HEK293 (cell line): ENCODE measurements at regions not wholly inside any gene's neighbourhood (a gene's known extent, or its start where the extent isn't known, plus 50 kb on each side); places are given as distances from the start of the nearest gene placed in this dataset.

Experiments used
- CTCF ChIA-PET: fragments of 350-600 bp; formaldehyde crosslinking; extraction: SDS; loops from one replicate; lab custom pipeline; 2021; ENCODE audit warnings: antibody characterized with exemption; lab: Yijun Ruan, JAX
- POLR2A ChIA-PET: fragments of 300-600 bp; formaldehyde crosslinking; extraction: SDS; loops from one replicate; lab custom pipeline; 2020; ENCODE audit warnings: antibody characterized with exemption, inconsistent platforms; lab: Yijun Ruan, JAX
- H3K27ac ChIP-seq: fragments of 200-500 bp; sonication (Bioruptor generic); 2 replicates; pipeline ENCODE4 v1.5.1; 2014; ENCODE audit warnings: low read depth, low read length, control low read depth, inconsistent platforms; ENCODE audit errors: extremely low read depth
- H3K36me3 ChIP-seq, 2 experiments: fragments of 200-500 bp in 1 of 2; sonication (Bioruptor generic) in 1 of 2; 1 replicate in 1 of 2; 2 replicates in 1 of 2; pipeline ENCODE4 v1.5.1; 2014 to 2017; ENCODE audit warnings: inconsistent platforms in 2 of 2, low read length in 2 of 2; ENCODE audit not compliant: control insufficient read depth in 2 of 2, insufficient read depth in 1 of 2
- H3K4me1 ChIP-seq: fragments of 200-500 bp; sonication (Bioruptor generic); 2 replicates; pipeline ENCODE4 v1.5.1; 2014; ENCODE audit warnings: mild to moderate bottlenecking, low read length, inconsistent platforms; ENCODE audit not compliant: control insufficient read depth, insufficient read depth
- H3K4me3 ChIP-seq: 2 replicates; pipeline ENCODE4 v1.5.1; 2011; ENCODE audit warnings: low read depth, mild to moderate bottlenecking, control low read depth, low read length, moderate library complexity
- H3K9me3 ChIP-seq: fragments of 200-500 bp; sonication (Bioruptor generic); 2 replicates; pipeline ENCODE4 v1.5.1; 2014; ENCODE audit warnings: low read depth, low read length, inconsistent platforms; ENCODE audit not compliant: control insufficient read depth, insufficient read depth
- EGR2 ChIP-seq: fragments of 450-650 bp; formaldehyde crosslinking; IDR thresholded peaks from 2 replicates; pipeline ENCODE4 v1.5.1; 2016; ENCODE audit warnings: low read depth, missing biosample characterization, missing genetic modification characterization
- HOXD13 ChIP-seq: sonication (generic); formaldehyde crosslinking; IDR thresholded peaks from 2 replicates; pipeline ENCODE4 v1.8.0; 2022; ENCODE audit warnings: missing genetic modification reagents, borderline replicate concordance
- KLF1 ChIP-seq: fragments of 450-650 bp; formaldehyde crosslinking; IDR thresholded peaks from 2 replicates; pipeline ENCODE4 v1.5.1; 2016; ENCODE audit warnings: missing biosample characterization, missing genetic modification characterization
- ZFP3 ChIP-seq: fragments of 450-650 bp; formaldehyde crosslinking; IDR thresholded peaks from 2 replicates; pipeline ENCODE4 v1.5.1; 2016; ENCODE audit warnings: low read depth, missing biosample characterization, missing genetic modification characterization
- ZNF114 ChIP-seq: fragments of 450-650 bp; formaldehyde crosslinking; IDR thresholded peaks from 2 replicates; pipeline ENCODE4 v1.5.0; 2017; ENCODE audit warnings: missing biosample characterization, missing genetic modification characterization
- ZNF133 ChIP-seq: fragments of 450-650 bp; formaldehyde crosslinking; IDR thresholded peaks from 2 replicates; pipeline ENCODE4 v1.5.1; 2016; ENCODE audit warnings: missing biosample characterization, missing genetic modification characterization
- ZNF19 ChIP-seq: fragments of 450-650 bp; formaldehyde crosslinking; IDR thresholded peaks from 2 replicates; pipeline ENCODE4; 2016; ENCODE audit warnings: missing biosample characterization, missing genetic modification characterization, low read depth
- ZNF292 ChIP-seq: fragments of 450-650 bp; formaldehyde crosslinking; IDR thresholded peaks from 2 replicates; pipeline ENCODE4 v1.5.1; 2016; ENCODE audit warnings: low read depth, missing biosample characterization, missing genetic modification characterization, borderline replicate concordance
- ZNF350 ChIP-seq: fragments of 450-650 bp; formaldehyde crosslinking; IDR thresholded peaks from 2 replicates; pipeline ENCODE4 v1.5.0; 2017; ENCODE audit warnings: missing biosample characterization, mild to moderate bottlenecking, missing genetic modification characterization
- ZNF354C ChIP-seq: fragments of 450-650 bp; formaldehyde crosslinking; IDR thresholded peaks from 2 replicates; pipeline ENCODE4 v1.5.1; 2016; ENCODE audit warnings: missing biosample characterization, missing genetic modification characterization, low read depth, borderline replicate concordance
- ZNF433 ChIP-seq: fragments of 450-650 bp; formaldehyde crosslinking; IDR thresholded peaks from 2 replicates; pipeline ENCODE4 v1.5.1; 2016; ENCODE audit warnings: missing biosample characterization, missing genetic modification characterization, low read depth
- ZNF473 ChIP-seq: fragments of 450-650 bp; formaldehyde crosslinking; IDR thresholded peaks from 2 replicates; pipeline ENCODE4 v1.5.1; 2017; ENCODE audit warnings: missing biosample characterization, missing genetic modification characterization
- ZNF548 ChIP-seq: fragments of 450-650 bp; formaldehyde crosslinking; IDR thresholded peaks from 2 replicates; pipeline ENCODE4 v1.5.1; 2016; ENCODE audit warnings: missing biosample characterization, missing genetic modification characterization
- ZNF549 ChIP-seq: fragments of 450-650 bp; IDR thresholded peaks from 2 replicates; pipeline ENCODE4 v1.5.1; 2018; ENCODE audit warnings: missing biosample characterization, missing genetic modification characterization, mild to moderate bottlenecking, inconsistent platforms, moderate library complexity
- ZNF654 ChIP-seq: fragments of 450-650 bp; formaldehyde crosslinking; IDR thresholded peaks from 2 replicates; pipeline ENCODE4 v1.5.1; 2016; ENCODE audit warnings: low read depth, missing biosample characterization, missing genetic modification characterization
- TF ChIP-seq, protein P1 (sequence below): fragments of 450-650 bp; formaldehyde crosslinking; IDR thresholded peaks from 2 replicates; pipeline ENCODE4 v1.5.1; 2016; ENCODE audit warnings: missing biosample characterization, missing genetic modification characterization, low read depth
- TF ChIP-seq, protein P2 (sequence below): fragments of 450-650 bp; IDR thresholded peaks from 2 replicates; pipeline ENCODE4 v1.5.1; 2018; ENCODE audit warnings: missing biosample characterization, mild to moderate bottlenecking, missing genetic modification characterization
- TF ChIP-seq, protein P3 (sequence below): fragments of 450-650 bp; formaldehyde crosslinking; IDR thresholded peaks from 2 replicates; pipeline ENCODE4 v1.5.1; 2017; ENCODE audit warnings: missing biosample characterization, missing genetic modification characterization
- TF ChIP-seq, protein P4 (sequence below): fragments of 450-650 bp; formaldehyde crosslinking; IDR thresholded peaks from 2 replicates; pipeline ENCODE4 v1.5.1; 2016; ENCODE audit warnings: missing biosample characterization, missing genetic modification characterization, low read depth
- TF ChIP-seq, protein P5 (sequence below): fragments of 450-650 bp; formaldehyde crosslinking; IDR thresholded peaks from 2 replicates; pipeline ENCODE4 v1.5.1; 2016; ENCODE audit warnings: missing biosample characterization, missing genetic modification characterization
- TF ChIP-seq, protein P6 (sequence below): fragments of 450-650 bp; formaldehyde crosslinking; IDR thresholded peaks from 2 replicates; pipeline ENCODE4 v1.5.1; 2016; ENCODE audit warnings: missing biosample characterization, missing genetic modification characterization

DNA sequence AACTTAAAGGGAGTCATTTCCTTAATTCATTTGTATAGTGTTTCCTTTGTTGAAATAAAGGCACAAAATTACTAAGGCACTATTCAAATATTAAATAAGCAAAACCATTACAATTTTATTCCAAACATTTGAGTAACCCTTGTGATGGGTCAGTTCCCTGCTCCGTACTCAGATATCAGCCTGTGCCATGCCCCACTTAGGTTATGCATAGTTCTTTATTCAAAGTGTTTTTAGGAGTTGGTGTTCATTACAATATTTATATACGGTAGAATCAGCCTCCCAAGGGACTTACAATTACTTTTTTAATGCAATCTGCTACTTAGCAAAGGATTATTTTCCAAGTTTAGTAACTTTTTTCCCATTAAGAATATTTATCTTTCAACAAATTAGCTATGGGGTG is 119.3 kb upstream of the SEMA3D start:
- ChIA-PET CTCF (no interaction called here), POLR2A (no interaction called here)
- no peak overlapping the region for H3K4me3 ChIP-seq

DNA sequence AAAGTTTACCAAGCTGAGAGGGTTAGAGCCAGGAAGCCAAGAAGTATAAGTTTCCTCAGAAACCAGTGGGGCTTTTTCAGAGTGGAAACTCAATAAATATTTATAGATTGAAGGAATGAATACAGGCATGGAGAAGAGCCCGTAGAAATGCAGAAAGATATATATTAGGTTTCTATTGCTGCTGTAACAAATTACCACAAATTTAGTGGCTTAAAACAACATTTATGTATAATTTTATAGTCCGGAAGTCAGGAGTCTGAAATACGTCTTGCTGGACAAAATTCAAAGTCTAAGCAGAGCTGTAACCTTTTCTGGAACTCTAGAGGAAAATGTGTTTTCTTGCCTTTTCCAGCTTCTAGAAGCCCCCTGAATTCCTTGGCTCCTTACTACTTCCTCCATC is 107.3 kb upstream of the SEMA3D start:
- TF ChIP-seq, protein P1, sequence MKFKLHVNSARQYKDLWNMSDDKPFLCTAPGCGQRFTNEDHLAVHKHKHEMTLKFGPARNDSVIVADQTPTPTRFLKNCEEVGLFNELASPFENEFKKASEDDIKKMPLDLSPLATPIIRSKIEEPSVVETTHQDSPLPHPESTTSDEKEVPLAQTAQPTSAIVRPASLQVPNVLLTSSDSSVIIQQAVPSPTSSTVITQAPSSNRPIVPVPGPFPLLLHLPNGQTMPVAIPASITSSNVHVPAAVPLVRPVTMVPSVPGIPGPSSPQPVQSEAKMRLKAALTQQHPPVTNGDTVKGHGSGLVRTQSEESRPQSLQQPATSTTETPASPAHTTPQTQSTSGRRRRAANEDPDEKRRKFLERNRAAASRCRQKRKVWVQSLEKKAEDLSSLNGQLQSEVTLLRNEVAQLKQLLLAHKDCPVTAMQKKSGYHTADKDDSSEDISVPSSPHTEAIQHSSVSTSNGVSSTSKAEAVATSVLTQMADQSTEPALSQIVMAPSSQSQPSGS, result no peak
- TF ChIP-seq ZNF133 (tag by site-specific recombination) (no peak), ZNF654 (no peak), HOXD13 (CRISPR knock-in tag) (no peak), ZNF350 (no peak), EGR2 (tag by site-specific recombination) (no peak), ZNF292 (tag by site-specific recombination) (no peak), ZNF548 (tag by site-specific recombination) (no peak), KLF1 (tag by site-specific recombination) (no peak)
- TF ChIP-seq, protein P2, sequence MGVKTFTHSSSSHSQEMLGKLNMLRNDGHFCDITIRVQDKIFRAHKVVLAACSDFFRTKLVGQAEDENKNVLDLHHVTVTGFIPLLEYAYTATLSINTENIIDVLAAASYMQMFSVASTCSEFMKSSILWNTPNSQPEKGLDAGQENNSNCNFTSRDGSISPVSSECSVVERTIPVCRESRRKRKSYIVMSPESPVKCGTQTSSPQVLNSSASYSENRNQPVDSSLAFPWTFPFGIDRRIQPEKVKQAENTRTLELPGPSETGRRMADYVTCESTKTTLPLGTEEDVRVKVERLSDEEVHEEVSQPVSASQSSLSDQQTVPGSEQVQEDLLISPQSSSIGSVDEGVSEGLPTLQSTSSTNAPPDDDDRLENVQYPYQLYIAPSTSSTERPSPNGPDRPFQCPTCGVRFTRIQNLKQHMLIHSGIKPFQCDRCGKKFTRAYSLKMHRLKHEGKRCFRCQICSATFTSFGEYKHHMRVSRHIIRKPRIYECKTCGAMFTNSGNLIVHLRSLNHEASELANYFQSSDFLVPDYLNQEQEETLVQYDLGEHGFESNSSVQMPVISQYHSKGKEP (tag by site-specific recombination), result no peak
- TF ChIP-seq, protein P3, sequence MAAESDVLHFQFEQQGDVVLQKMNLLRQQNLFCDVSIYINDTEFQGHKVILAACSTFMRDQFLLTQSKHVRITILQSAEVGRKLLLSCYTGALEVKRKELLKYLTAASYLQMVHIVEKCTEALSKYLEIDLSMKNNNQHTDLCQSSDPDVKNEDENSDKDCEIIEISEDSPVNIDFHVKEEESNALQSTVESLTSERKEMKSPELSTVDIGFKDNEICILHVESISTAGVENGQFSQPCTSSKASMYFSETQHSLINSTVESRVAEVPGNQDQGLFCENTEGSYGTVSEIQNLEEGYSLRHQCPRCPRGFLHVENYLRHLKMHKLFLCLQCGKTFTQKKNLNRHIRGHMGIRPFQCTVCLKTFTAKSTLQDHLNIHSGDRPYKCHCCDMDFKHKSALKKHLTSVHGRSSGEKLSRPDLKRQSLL, result no peak
- H3K4me1 ChIP-seq, result no peaks in the 10 kb centered on the region
- H3K4me3 ChIP-seq, result no peak overlapping the region
- no peaks in the 10 kb centered on the region for H3K9me3 ChIP-seq
- POLR2A ChIA-PET, result no interaction called here
- no peaks in the 10 kb centered on the region for H3K36me3 ChIP-seq
- CTCF ChIA-PET, result interaction anchor here (0.7 kb wide), 1 partner anchor 179 kb away, joined by 3 read pairs; no protein-coding TSS in a partner anchor
- H3K27ac ChIP-seq, result no peak overlapping the region

More for the DNA sequence above, 119.3 kb upstream of the SEMA3D start:
- Histone ChIP-seq H3K9me3 (no peaks in the 10 kb centered on the region), H3K4me1 (no peaks in the 10 kb centered on the region), H3K27ac (no peak overlapping the region), H3K36me3 (no peaks in the 10 kb centered on the region)
- no peak for TF ChIP-seq ZNF354C (tag by site-specific recombination)
- TF ChIP-seq, protein P4, sequence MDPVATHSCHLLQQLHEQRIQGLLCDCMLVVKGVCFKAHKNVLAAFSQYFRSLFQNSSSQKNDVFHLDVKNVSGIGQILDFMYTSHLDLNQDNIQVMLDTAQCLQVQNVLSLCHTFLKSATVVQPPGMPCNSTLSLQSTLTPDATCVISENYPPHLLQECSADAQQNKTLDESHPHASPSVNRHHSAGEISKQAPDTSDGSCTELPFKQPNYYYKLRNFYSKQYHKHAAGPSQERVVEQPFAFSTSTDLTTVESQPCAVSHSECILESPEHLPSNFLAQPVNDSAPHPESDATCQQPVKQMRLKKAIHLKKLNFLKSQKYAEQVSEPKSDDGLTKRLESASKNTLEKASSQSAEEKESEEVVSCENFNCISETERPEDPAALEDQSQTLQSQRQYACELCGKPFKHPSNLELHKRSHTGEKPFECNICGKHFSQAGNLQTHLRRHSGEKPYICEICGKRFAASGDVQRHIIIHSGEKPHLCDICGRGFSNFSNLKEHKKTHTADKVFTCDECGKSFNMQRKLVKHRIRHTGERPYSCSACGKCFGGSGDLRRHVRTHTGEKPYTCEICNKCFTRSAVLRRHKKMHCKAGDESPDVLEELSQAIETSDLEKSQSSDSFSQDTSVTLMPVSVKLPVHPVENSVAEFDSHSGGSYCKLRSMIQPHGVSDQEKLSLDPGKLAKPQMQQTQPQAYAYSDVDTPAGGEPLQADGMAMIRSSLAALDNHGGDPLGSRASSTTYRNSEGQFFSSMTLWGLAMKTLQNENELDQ (tag by site-specific recombination), result no peak

DNA sequence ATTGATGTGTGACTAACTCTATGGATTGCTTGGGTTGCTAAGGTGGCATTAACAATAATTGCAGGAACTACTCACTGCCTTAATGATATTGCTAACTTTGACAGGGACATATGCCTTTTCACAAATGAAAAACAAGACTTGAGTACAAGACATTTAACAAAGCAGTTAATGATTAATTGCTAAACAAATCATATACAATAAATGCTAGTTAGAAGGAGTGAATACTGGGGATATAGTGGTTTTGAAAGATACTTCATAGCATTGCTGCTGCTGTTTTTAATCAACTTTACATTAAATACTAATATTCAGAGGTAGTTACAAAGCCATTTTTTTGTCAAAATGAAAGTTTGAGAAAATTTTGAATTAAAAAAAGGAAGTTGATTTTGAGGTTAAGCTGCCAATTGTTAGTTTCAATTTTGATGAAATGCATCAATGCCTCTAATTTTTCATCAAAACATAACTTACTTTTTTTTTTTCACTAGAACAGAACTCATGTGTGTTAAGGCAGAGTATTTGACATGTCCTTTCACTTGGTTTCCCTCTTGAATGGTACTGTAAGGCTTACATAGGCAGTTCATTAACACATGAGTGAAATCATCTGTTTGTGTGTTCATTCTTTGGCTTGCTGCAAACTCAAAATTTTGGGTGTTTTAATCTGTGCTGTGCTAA is 106.2 kb upstream of the SEMA3D start:
- ChIA-PET POLR2A (no interaction called here), CTCF (no interaction called here)
- Histone ChIP-seq H3K27ac (no peak overlapping the region), H3K4me3 (no peak overlapping the region), H3K9me3 (no peaks in the 10 kb centered on the region), H3K36me3 (no peaks in the 10 kb centered on the region), H3K4me1 (no peaks in the 10 kb centered on the region)
- TF ChIP-seq, protein P5, sequence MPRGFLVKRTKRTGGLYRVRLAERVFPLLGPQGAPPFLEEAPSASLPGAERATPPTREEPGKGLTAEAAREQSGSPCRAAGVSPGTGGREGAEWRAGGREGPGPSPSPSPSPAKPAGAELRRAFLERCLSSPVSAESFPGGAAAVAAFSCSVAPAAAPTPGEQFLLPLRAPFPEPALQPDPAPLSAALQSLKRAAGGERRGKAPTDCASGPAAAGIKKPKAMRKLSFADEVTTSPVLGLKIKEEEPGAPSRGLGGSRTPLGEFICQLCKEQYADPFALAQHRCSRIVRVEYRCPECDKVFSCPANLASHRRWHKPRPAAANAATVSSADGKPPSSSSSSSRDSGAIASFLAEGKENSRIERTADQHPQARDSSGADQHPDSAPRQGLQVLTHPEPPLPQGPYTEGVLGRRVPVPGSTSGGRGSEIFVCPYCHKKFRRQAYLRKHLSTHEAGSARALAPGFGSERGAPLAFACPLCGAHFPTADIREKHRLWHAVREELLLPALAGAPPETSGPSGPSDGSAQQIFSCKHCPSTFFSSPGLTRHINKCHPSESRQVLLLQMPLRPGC (tag by site-specific recombination), result no peak
- TF ChIP-seq ZNF350, result no peak
- no peak for TF ChIP-seq ZNF19 (tag by site-specific recombination)
- no peak for TF ChIP-seq ZNF549 (tag by site-specific recombination)
- no peak for TF ChIP-seq ZNF473 (tag by site-specific recombination)
- TF ChIP-seq ZFP3 (tag by site-specific recombination), result no peak
- TF ChIP-seq ZNF433 (tag by site-specific recombination), result no peak
- TF ChIP-seq, protein P6, sequence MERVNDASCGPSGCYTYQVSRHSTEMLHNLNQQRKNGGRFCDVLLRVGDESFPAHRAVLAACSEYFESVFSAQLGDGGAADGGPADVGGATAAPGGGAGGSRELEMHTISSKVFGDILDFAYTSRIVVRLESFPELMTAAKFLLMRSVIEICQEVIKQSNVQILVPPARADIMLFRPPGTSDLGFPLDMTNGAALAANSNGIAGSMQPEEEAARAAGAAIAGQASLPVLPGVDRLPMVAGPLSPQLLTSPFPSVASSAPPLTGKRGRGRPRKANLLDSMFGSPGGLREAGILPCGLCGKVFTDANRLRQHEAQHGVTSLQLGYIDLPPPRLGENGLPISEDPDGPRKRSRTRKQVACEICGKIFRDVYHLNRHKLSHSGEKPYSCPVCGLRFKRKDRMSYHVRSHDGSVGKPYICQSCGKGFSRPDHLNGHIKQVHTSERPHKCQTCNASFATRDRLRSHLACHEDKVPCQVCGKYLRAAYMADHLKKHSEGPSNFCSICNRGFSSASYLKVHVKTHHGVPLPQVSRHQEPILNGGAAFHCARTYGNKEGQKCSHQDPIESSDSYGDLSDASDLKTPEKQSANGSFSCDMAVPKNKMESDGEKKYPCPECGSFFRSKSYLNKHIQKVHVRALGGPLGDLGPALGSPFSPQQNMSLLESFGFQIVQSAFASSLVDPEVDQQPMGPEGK (tag by site-specific recombination), result no peak
- TF ChIP-seq ZNF114 (tag by site-specific recombination), result no peak
